ENCODE measurements at regions not wholly inside any gene's neighbourhood (a gene's known extent, or its start where the extent isn't known, plus 50 kb on each side); places are given as distances from the start of the nearest gene placed in this dataset.

DNA sequence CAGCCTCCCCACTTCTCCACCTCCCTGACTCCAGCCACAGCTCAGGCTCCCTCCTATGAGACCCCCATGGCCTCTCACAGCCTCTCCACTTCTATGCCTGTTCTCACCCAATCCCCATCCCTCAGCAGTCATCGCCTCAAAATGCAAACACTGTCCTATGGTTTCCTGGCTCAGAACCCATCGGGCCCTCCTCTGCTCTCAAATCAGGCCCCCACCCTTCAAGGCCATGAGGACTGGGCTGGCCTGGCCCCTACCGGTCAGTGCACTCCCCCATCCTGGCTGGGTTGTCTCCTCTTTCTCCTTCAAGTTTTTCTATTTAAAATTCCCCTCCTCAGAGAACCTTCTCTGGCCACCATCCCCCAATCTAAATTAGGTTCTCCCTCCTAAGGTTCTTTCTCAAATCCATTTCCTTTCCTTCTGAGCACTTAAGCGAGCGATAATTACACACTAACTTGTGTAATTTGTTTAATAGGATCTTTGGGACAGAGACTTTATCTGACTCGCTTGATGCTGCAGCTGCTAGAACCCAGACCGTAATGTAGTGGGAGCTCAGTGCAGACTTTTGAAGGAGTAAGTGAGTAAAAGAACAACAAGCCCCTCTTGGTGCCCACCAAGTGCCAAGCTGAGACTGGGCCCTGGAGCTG is 347.2 kb downstream of the MATN1 start:
- H3K4me2 ChIP-seq (ENCODE audit: low read length): no peak overlapping the region
- no peaks in the 10 kb centered on the region for H3K4me1 ChIP-seq (ENCODE audit: control insufficient read depth, low read length)
- no peaks in the 10 kb centered on the region for H3K79me2 ChIP-seq (ENCODE audit: control insufficient read depth, low read length)
- TF ChIP-seq, protein P1, sequence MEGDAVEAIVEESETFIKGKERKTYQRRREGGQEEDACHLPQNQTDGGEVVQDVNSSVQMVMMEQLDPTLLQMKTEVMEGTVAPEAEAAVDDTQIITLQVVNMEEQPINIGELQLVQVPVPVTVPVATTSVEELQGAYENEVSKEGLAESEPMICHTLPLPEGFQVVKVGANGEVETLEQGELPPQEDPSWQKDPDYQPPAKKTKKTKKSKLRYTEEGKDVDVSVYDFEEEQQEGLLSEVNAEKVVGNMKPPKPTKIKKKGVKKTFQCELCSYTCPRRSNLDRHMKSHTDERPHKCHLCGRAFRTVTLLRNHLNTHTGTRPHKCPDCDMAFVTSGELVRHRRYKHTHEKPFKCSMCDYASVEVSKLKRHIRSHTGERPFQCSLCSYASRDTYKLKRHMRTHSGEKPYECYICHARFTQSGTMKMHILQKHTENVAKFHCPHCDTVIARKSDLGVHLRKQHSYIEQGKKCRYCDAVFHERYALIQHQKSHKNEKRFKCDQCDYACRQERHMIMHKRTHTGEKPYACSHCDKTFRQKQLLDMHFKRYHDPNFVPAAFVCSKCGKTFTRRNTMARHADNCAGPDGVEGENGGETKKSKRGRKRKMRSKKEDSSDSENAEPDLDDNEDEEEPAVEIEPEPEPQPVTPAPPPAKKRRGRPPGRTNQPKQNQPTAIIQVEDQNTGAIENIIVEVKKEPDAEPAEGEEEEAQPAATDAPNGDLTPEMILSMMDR (IDR thresholded peaks at IDR 0.05; ENCODE audit: low read depth, low read length, poor library complexity, severe bottlenecking): no peak
- no peak for TF ChIP-seq EZH2phosphoT487 (IDR thresholded peaks at IDR 0.05; ENCODE audit: borderline replicate concordance, low read length)
- peaks cover 3% of the 10 kb centered on the region; the same call in 1 of the 2 replicates for H3K27me3 ChIP-seq (ENCODE audit: control insufficient read depth, low read length)
- no peak overlapping the region for H3K4me3 ChIP-seq (ENCODE audit: low read length)
- H3K27ac ChIP-seq (ENCODE audit: low read depth, low read length): no peak overlapping the region
- no peaks in the 10 kb centered on the region for H3K9me3 ChIP-seq (ENCODE audit: control insufficient read depth, insufficient read depth, low read length)
- H4K20me1 ChIP-seq (ENCODE audit: control insufficient read depth, insufficient read depth, low read depth, low read length): no peaks in the 10 kb centered on the region
- no peaks in the 10 kb centered on the region for H3F3A ChIP-seq (ENCODE audit: control insufficient read depth, insufficient read depth)
- H3K9me2 ChIP-seq (replicated peaks; ENCODE audit: control insufficient read depth, low read length): no peaks in the 10 kb centered on the region
- H3K36me3 ChIP-seq (ENCODE audit: control insufficient read depth, low read length): no peaks in the 10 kb centered on the region

DNA sequence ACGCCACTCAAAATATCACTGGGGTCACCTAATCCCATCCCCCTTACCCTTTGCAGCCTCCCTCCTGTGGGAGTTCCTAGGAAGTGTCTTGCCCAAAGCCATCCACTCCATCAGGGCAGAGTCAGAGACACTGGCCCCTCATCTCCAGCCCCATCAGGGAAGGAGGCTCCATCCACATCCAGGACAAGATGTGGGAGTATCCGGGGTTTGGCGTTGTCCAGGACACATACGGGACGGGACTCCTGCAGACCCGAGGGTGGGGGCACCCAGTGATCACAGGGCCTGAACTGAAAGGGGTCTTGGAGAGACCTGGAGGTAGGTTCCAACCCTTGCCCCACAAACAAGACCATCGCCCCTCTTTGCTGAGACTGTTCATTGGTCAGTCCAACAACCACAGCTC is 348.2 kb downstream of the MATN1 start:
- Histone ChIP-seq H3K9me2 (replicated peaks; ENCODE audit: control insufficient read depth, low read length) (no peaks in the 10 kb centered on the region), H3K4me2 (ENCODE audit: low read length) (no peak overlapping the region)

DNA sequence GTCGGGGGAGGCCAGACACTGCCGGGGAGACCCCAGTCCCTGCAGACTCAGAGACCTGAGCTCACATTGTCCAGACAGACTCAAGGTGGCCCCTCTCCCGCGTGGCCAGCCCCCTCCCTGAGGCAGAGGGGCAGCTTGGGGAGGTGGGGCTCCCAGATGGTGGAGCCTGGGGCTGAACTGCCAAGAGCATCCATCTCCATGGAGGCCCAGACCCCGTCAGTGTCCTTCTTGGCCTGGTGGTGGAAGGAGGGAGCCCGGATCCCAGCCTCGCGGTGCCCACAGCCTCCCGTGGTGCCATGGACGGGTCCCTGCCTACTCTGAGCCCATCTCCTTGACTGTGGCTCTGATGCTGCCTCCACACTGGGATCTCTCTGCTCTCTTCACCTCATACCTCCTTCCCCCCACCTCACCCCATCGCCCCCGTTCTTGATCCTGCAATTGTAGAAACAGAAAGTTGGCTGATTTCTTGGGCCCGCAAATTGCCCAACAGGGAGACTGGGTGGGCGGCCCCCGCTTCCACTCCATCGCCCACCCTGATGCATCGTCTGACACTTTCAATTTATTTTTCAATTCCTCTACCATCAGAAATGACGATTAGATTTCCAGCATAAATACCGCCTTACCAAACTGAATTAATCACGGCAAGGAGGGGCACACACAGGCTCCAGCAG is 348.9 kb downstream of the MATN1 start:
- TF ChIP-seq, protein P1 (IDR thresholded peaks at IDR 0.05; ENCODE audit: low read depth, low read length, poor library complexity, severe bottlenecking): no peak
- no peak for TF ChIP-seq EZH2phosphoT487 (IDR thresholded peaks at IDR 0.05; ENCODE audit: borderline replicate concordance, low read length)
- H3K79me2 ChIP-seq (ENCODE audit: control insufficient read depth, low read length): no peaks in the 10 kb centered on the region
- H3K4me2 ChIP-seq (ENCODE audit: low read length): no peak overlapping the region
- no peaks in the 10 kb centered on the region for H3F3A ChIP-seq (ENCODE audit: control insufficient read depth, insufficient read depth)
- no peaks in the 10 kb centered on the region for H3K9me2 ChIP-seq (replicated peaks; ENCODE audit: control insufficient read depth, low read length)
- no peak overlapping the region for H3K4me3 ChIP-seq (ENCODE audit: low read length)
- H3K27ac ChIP-seq (ENCODE audit: low read depth, low read length): no peak overlapping the region
- no peaks in the 10 kb centered on the region; the same call in 1 of the 2 replicates for H3K27me3 ChIP-seq (ENCODE audit: control insufficient read depth, low read length)
- no peaks in the 10 kb centered on the region for H4K20me1 ChIP-seq (ENCODE audit: control insufficient read depth, insufficient read depth, low read depth, low read length)
- no peaks in the 10 kb centered on the region for H3K4me1 ChIP-seq (ENCODE audit: control insufficient read depth, low read length)
- no peaks in the 10 kb centered on the region for H3K9me3 ChIP-seq (ENCODE audit: control insufficient read depth, insufficient read depth, low read length)
- H3K36me3 ChIP-seq (ENCODE audit: control insufficient read depth, low read length): no peaks in the 10 kb centered on the region

More for the DNA sequence above, 348.2 kb downstream of the MATN1 start:
- no peaks in the 10 kb centered on the region for H3K79me2 ChIP-seq (ENCODE audit: control insufficient read depth, low read length)
- TF ChIP-seq, protein P1 (IDR thresholded peaks at IDR 0.05; ENCODE audit: low read depth, low read length, poor library complexity, severe bottlenecking): no peak
- no peak for TF ChIP-seq EZH2phosphoT487 (IDR thresholded peaks at IDR 0.05; ENCODE audit: borderline replicate concordance, low read length)
- no peaks in the 10 kb centered on the region for H4K20me1 ChIP-seq (ENCODE audit: control insufficient read depth, insufficient read depth, low read depth, low read length)
- no peaks in the 10 kb centered on the region for H3F3A ChIP-seq (ENCODE audit: control insufficient read depth, insufficient read depth)
- H3K27ac ChIP-seq (ENCODE audit: low read depth, low read length): no peak overlapping the region
- peaks cover 2% of the 10 kb centered on the region; the same call in 1 of the 2 replicates for H3K27me3 ChIP-seq (ENCODE audit: control insufficient read depth, low read length)
- no peaks in the 10 kb centered on the region for H3K9me3 ChIP-seq (ENCODE audit: control insufficient read depth, insufficient read depth, low read length)
- no peaks in the 10 kb centered on the region for H3K4me1 ChIP-seq (ENCODE audit: control insufficient read depth, low read length)
- H3K36me3 ChIP-seq (ENCODE audit: control insufficient read depth, low read length): no peaks in the 10 kb centered on the region
- H3K4me3 ChIP-seq (ENCODE audit: low read length): no peak overlapping the region
